IMR-90 (cell line): ENCODE measurements at regions not wholly inside any gene's neighbourhood (a gene's known extent, or its start where the extent isn't known, plus 50 kb on each side); places are given as distances from the start of the nearest gene placed in this dataset.

Experiments used
- ATAC-seq: fragments of 200-7000 bp; cut with Tn5 transposase; 2 replicates; pipeline ENCODE4 v1.9.1; 2020; ENCODE audit warnings: low read depth, mild to moderate bottlenecking, moderate library complexity
- BruUV-seq: library from RNA; stranded (reverse); fragments of 400-500 nt; replicated peaks from 2 replicates; lab custom pipeline; 2021; lab: Mats Ljungman, UMichigan
- CTCF ChIA-PET: fragments of 300-600 bp; formaldehyde crosslinking; extraction: SDS; loops from one replicate; lab custom pipeline; 2021; ENCODE audit warnings: antibody characterized with exemption; lab: Yijun Ruan, JAX
- POLR2A ChIA-PET: fragments of 300-600 bp; sonication (Branson Sonifier 250); formaldehyde crosslinking; loops from one replicate; lab custom pipeline; 2022; ENCODE audit warnings: antibody characterized with exemption; ENCODE audit not compliant: unreplicated experiment; lab: Charles Lee
- DNase-seq: peaks from one replicate; pipeline ENCODE4 v3.0.0; 2013
- H2AFZ ChIP-seq: replicated peaks from 2 replicates; pipeline ENCODE3; 2013; ENCODE audit warnings: low read length, mild to moderate bottlenecking; ENCODE audit not compliant: poor library complexity
- H2AK5ac ChIP-seq: 2 replicates; pipeline ENCODE4 v1.6.1; 2013; ENCODE audit warnings: low read depth, low read length, inconsistent platforms
- H2AK9ac ChIP-seq: replicated peaks from 2 replicates; pipeline ENCODE3; 2013; ENCODE audit warnings: mild to moderate bottlenecking, low read depth, low read length, moderate library complexity; ENCODE audit not compliant: poor library complexity
- H2BK120ac ChIP-seq: 2 replicates; pipeline ENCODE4 v1.6.1; 2013; ENCODE audit warnings: low read depth, low read length, inconsistent platforms
- H2BK15ac ChIP-seq: 3 replicates; pipeline ENCODE4 v1.6.1; 2013; ENCODE audit warnings: low read depth, low read length, inconsistent platforms
- H2BK20ac ChIP-seq: 2 replicates; pipeline ENCODE4 v1.6.1; 2013; ENCODE audit warnings: low read depth, mild to moderate bottlenecking, inconsistent platforms, low read length, moderate library complexity
- H2BK5ac ChIP-seq: 2 replicates; pipeline ENCODE4 v1.6.1; 2013; ENCODE audit warnings: mild to moderate bottlenecking, low read depth, low read length, inconsistent platforms; ENCODE audit not compliant: poor library complexity, severe bottlenecking
- H3K14ac ChIP-seq: replicated peaks from 2 replicates; pipeline ENCODE4 v1.6.1; 2013; ENCODE audit warnings: low read depth, low read length, inconsistent platforms
- H3K18ac ChIP-seq: 2 replicates; pipeline ENCODE4 v1.6.1; 2013; ENCODE audit warnings: low read depth, low read length, control low read depth
- H3K23ac ChIP-seq: 2 replicates; pipeline ENCODE4 v1.6.1; 2013; ENCODE audit warnings: low read depth, low read length, inconsistent platforms
- H3K27ac ChIP-seq: 2 replicates; pipeline ENCODE4 v1.5.1; 2013; ENCODE audit warnings: mild to moderate bottlenecking, control low read depth, low read length; ENCODE audit not compliant: insufficient read depth
- H3K27me3 ChIP-seq: 2 replicates; pipeline ENCODE4 v1.6.1; 2013; ENCODE audit warnings: low read length; ENCODE audit not compliant: control insufficient read depth, insufficient read depth
- H3K36me3 ChIP-seq: 2 replicates; pipeline ENCODE4 v1.6.1; 2013; ENCODE audit warnings: low read length, mixed read lengths; ENCODE audit not compliant: control insufficient read depth, insufficient read depth
- H3K4ac ChIP-seq: 2 replicates; pipeline ENCODE4 v1.6.1; 2013; ENCODE audit warnings: low read depth, low read length, inconsistent platforms
- H3K4me1 ChIP-seq: 2 replicates; pipeline ENCODE4 v1.6.1; 2013; ENCODE audit warnings: low read length, mixed read lengths; ENCODE audit not compliant: control insufficient read depth, insufficient read depth
- H3K4me2 ChIP-seq: 2 replicates; pipeline ENCODE4 v1.6.1; 2013; ENCODE audit warnings: low read depth, mild to moderate bottlenecking, control low read depth, low read length, moderate library complexity
- H3K4me3 ChIP-seq: 2 replicates; pipeline ENCODE4 v1.5.1; 2013; ENCODE audit warnings: low read depth, mild to moderate bottlenecking, control low read depth, low read length, moderate library complexity; ENCODE audit not compliant: insufficient read depth
- H3K56ac ChIP-seq: 2 replicates; pipeline ENCODE4 v1.6.1; 2013; ENCODE audit warnings: low read length, inconsistent platforms; ENCODE audit not compliant: insufficient read depth; ENCODE audit errors: extremely low read depth
- H3K79me1 ChIP-seq, 2 experiments: 2 replicates each; pipeline ENCODE4 v1.6.1; 2013; ENCODE audit warnings: low read length in 2 of 2, inconsistent platforms in 1 of 2, low read depth in 1 of 2
- H3K9ac ChIP-seq: 2 replicates; pipeline ENCODE4 v1.6.1; 2013; ENCODE audit warnings: low read depth, low read length, control low read depth
- H3K9me1 ChIP-seq: 2 replicates; pipeline ENCODE4 v1.6.1; 2013; ENCODE audit warnings: low read length, inconsistent platforms; ENCODE audit not compliant: insufficient read depth
- H3K9me3 ChIP-seq: 2 replicates; pipeline ENCODE4 v1.6.1; 2013; ENCODE audit warnings: low read length; ENCODE audit not compliant: control insufficient read depth, insufficient read depth
- H4K20me1 ChIP-seq: 2 replicates; pipeline ENCODE4 v1.6.1; 2013; ENCODE audit warnings: low read length, inconsistent platforms; ENCODE audit not compliant: insufficient read depth
- H4K5ac ChIP-seq: 2 replicates; pipeline ENCODE4 v1.6.1; 2013; ENCODE audit warnings: mild to moderate bottlenecking, low read depth, low read length, control low read depth
- H4K8ac ChIP-seq, 2 experiments: 2 replicates each; pipeline ENCODE4 v1.6.1; 2013; ENCODE audit warnings: low read depth in 2 of 2, low read length in 2 of 2, control low read depth in 1 of 2, inconsistent platforms in 1 of 2
- H4K91ac ChIP-seq: 2 replicates; pipeline ENCODE4 v1.6.1; 2013; ENCODE audit warnings: low read depth, low read length, inconsistent platforms; ENCODE audit not compliant: insufficient read depth
- ELK1 ChIP-seq: fragments of 150-350 bp; IDR thresholded peaks from 2 replicates; pipeline ENCODE4 v1.6.1; 2016; ENCODE audit warnings: low read depth, mild to moderate bottlenecking, low read length, moderate library complexity, borderline replicate concordance
- NFE2L2 ChIP-seq: fragments of 150-350 bp; IDR thresholded peaks from 2 replicates; pipeline ENCODE4 v1.6.1; 2016; ENCODE audit warnings: low read depth, mild to moderate bottlenecking, low read length
- POLR2A ChIP-seq: IDR thresholded peaks from 2 replicates; pipeline ENCODE4 v1.6.1; 2012; ENCODE audit warnings: mild to moderate bottlenecking, low read depth, low read length
- RAD21 ChIP-seq: IDR thresholded peaks from 2 replicates; pipeline ENCODE4 v1.6.1; 2012; ENCODE audit warnings: low read length, improper control_type of control experiment
- WGBS, 2 experiments: methylation state at CpG; one replicate each; pipeline versions ENCODE4 v1.1.5 to v1.1.7; 2013; ENCODE audit warnings: missing lambda C conversion rate in 2 of 2; ENCODE audit not compliant: insufficient read length in 1 of 2; ENCODE audit errors: extremely low coverage in 2 of 2; 5-methylcytosine and 5-hydroxymethylcytosine counted together
- dilution Hi-C: fragments of 300-500 bp; cut with HindIII; formaldehyde crosslinking; loops from one replicate; pipeline ENCODE4 v1.14.3; 2018; ENCODE audit warnings: low sequenced_read_pairs; ENCODE audit not compliant: unreplicated experiment
- in situ Hi-C: fragments of 300-500 bp; cut with MboI; formaldehyde crosslinking; loops from 3 replicates; pipeline ENCODE4 v1.14.3; 2019; ENCODE audit warnings: low sequenced_read_pairs, inconsistent platforms, mixed read lengths
- intact Hi-C: fragments of 100-400 bp; cut with micrococcal nuclease; formaldehyde crosslinking; loops from 2 replicates; pipeline ENCODE4 v1.10.0; 2022

DNA sequence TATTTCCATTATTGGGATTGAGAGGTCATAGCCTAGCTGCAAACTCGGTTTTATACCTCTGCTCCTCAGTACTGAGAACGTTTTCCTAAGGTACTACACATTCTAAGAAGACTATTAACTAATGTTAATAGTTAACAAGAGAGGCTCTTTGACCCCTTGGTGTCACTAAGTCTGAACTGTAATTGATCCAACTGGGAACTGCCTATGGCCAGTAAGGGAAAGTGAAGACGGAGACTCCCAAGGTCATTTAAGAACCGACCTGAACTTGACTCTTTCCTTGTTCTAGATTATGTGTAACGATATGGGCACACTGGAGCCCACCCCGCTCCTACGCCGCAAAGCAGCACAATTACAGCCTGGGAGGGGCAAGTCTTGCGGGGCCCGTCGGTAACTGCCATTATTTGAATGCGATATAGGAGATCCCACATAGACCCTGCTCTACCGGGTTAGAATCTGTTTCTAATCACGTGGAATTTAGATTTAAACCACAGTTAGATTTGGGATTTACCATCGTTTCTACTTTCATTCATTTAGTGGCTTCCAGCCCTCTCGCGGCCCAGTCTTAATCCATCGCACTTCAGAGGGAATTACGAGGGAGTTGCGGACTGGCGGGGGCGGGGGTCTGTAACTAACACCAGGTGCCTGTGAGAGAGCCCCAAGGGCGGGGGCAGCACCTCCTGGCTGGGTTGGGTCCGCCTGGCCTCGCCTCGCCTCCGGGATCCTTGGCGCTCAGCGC is 84.1 kb upstream of the EPB41L3 start:
- dilution Hi-C loops = no loop called here

More for the DNA sequence above, 84.1 kb upstream of the EPB41L3 start:
- Histone ChIP-seq H2AFZ (peak overlapping the region; percentile 93), H2AK5ac (no peak overlapping the region), H3K18ac (no peak overlapping the region), H3K4me2 (peak overlapping the region; percentile 63), H3K23ac (no peak overlapping the region), H3K9me3 (no peaks in the 10 kb centered on the region), H3K27ac (no peak overlapping the region), H3K14ac (no peak overlapping the region), H4K20me1 (no peaks in the 10 kb centered on the region), H3K27me3 (peaks cover 16% of the 10 kb centered on the region), H3K79me1 (no peaks in the 10 kb centered on the region), H3K9ac (peak overlapping the region; percentile 43; the same call in 1 of the 2 replicates), H2BK5ac (no peak overlapping the region), H2BK15ac (no peak overlapping the region), H4K8ac (no peak overlapping the region), H4K91ac (no peak overlapping the region), H4K5ac (no peak overlapping the region), H3K56ac (no peak overlapping the region), H2BK20ac (no peak overlapping the region), H2BK120ac (no peak overlapping the region), H3K4ac (no peak overlapping the region), H3K4me1 (no peaks in the 10 kb centered on the region; the same call in 1 of the 2 replicates), H3K9me1 (no peaks in the 10 kb centered on the region), H3K36me3 (no peaks in the 10 kb centered on the region), H2AK9ac (no peak overlapping the region), H3K4me3 (peak overlapping the region; percentile 60)
- no TSS peak for BruUV-seq
- intact Hi-C loops = loop anchor here (5.0 kb wide), 1 partner anchor 391 kb away; no protein-coding TSS in a partner anchor
- in situ Hi-C loops = no loop called here
- no peak for TF ChIP-seq RAD21
- TF ChIP-seq POLR2A = no peak
- no peak for TF ChIP-seq ELK1
- no peak for TF ChIP-seq NFE2L2
- no peak for ATAC-seq
- ChIA-PET POLR2A (no interaction called here), CTCF (no interaction called here)
- WGBS, 2 experiments = 10% methylated on average over 8 of the region's 29 CpGs; no CpG with 5 or more reads in 1 of the 2 experiments
- DNase-seq = no peak
